IPS DF 6.9 (cell line): ENCODE measurements at regions not wholly inside any gene's neighbourhood (a gene's known extent, or its start where the extent isn't known, plus 50 kb on each side); places are given as distances from the start of the nearest gene placed in this dataset.

Experiments used
- DNase-seq: peaks from one replicate; pipeline ENCODE4 v3.0.0-alpha.2; 2013; ENCODE audit warnings: low read depth, low spot score
- H3K27ac ChIP-seq: one replicate; pipeline ENCODE4 v1.5.1; 2013; ENCODE audit warnings: low read length, control low read depth
- H3K27me3 ChIP-seq: 2 replicates; pipeline ENCODE4 v1.6.1; 2013; ENCODE audit warnings: mild to moderate bottlenecking, low read length; ENCODE audit not compliant: control insufficient read depth, insufficient read depth
- H3K36me3 ChIP-seq: 2 replicates; pipeline ENCODE4 v1.6.1; 2013; ENCODE audit warnings: low read length; ENCODE audit not compliant: control insufficient read depth, insufficient read depth
- H3K4me1 ChIP-seq: 2 replicates; pipeline ENCODE4 v1.6.1; 2013; ENCODE audit warnings: low read length; ENCODE audit not compliant: control insufficient read depth, insufficient read depth
- H3K4me3 ChIP-seq: 2 replicates; pipeline ENCODE4 v1.5.1; 2013; ENCODE audit warnings: mild to moderate bottlenecking, low read length
- H3K9me3 ChIP-seq: 2 replicates; pipeline ENCODE4 v1.6.1; 2013; ENCODE audit warnings: low read length, inconsistent platforms; ENCODE audit not compliant: control insufficient read depth, insufficient read depth
- WGBS: extraction: QIAGEN DNeasy Blood & Tissue Kit; methylation state at CpG from one replicate; pipeline ENCODE4 v1.1.7; 2013; ENCODE audit warnings: mixed read lengths, missing lambda C conversion rate; ENCODE audit not compliant: insufficient read length, insufficient coverage; 5-methylcytosine and 5-hydroxymethylcytosine counted together

- Histone ChIP-seq H3K27ac (no peak overlapping the region), H3K27me3 (no peaks in the 10 kb centered on the region), H3K4me1 (peaks cover 8% of the 10 kb centered on the region), H3K36me3 (no peaks in the 10 kb centered on the region), H3K4me3 (no peak overlapping the region), H3K9me3 (no peaks in the 10 kb centered on the region)
- no CpG with 5 or more reads among the region's 6 CpGs for WGBS
- DNase-seq, result no peak
These were observed 207.0 kb upstream of the MAP3K1 start for GRCh38 chr5:56608217-56608925.

DNA sequence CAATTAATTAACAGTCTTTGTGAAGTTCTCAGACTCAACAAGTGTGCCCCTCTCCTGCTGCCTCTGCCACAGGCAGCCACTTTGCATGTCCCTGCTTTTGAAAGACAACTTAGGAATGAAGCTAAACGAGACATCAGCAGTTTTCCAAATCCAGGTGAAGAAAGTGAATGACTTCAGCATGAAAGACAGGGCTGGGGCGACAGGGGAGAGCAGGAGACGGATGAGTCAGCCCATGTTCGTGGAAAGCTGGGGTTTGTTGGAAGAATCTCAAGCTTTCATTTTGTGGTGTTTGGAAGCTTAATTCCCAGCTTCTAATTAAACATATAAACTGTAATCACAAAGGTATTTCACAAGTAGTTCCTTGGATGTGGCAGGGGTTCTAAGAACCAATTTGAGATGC is 207.8 kb upstream of the MAP3K1 start:
- Histone ChIP-seq H3K27me3 (no peaks in the 10 kb centered on the region), H3K4me1 (peaks cover 8% of the 10 kb centered on the region), H3K27ac (no peak overlapping the region), H3K9me3 (no peaks in the 10 kb centered on the region), H3K4me3 (no peak overlapping the region), H3K36me3 (no peaks in the 10 kb centered on the region)
- WGBS, result no CpG with 5 or more reads among the region's 4 CpGs
- DNase-seq, result no peak

- WGBS, result no CpG with 5 or more reads among the region's 4 CpGs
- no peaks in the 10 kb centered on the region for H3K36me3 ChIP-seq
These were observed 208.3 kb upstream of the MAP3K1 start for GRCh38 chr5:56607074-56607473.

DNA sequence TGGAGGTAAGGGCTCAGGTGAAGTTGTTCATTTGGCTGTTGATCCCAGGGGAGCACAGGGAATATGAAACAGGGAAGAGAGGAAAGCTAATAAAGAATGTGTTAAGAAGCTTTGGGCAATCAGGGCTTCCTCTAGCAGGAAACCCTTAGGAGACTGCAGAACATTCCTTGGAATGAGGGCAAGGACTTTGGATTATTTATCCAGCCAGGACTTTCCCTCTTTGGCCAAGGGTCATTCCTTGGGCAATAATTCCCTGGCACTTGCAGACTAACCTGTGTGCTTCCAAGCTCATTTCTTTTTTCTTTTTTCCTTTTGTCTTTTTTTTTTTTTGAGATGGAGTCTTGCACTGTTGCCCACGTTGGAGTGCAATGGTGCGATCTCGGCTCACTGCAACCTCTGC is 209.2 kb upstream of the MAP3K1 start:
- H3K27me3 ChIP-seq, result no peaks in the 10 kb centered on the region
- DNase-seq, result no peak
- H3K36me3 ChIP-seq, result no peaks in the 10 kb centered on the region
- H3K4me1 ChIP-seq, result peaks cover 8% of the 10 kb centered on the region
- WGBS, result no CpG with 5 or more reads among the region's 3 CpGs
- no peak overlapping the region for H3K4me3 ChIP-seq
- no peak overlapping the region for H3K27ac ChIP-seq
- no peaks in the 10 kb centered on the region for H3K9me3 ChIP-seq

More at GRCh38 chr5:56607074-56607473, 208.3 kb upstream of the MAP3K1 start:
- peaks cover 8% of the 10 kb centered on the region for H3K4me1 ChIP-seq
- H3K27ac ChIP-seq, result no peak overlapping the region
- H3K9me3 ChIP-seq, result no peaks in the 10 kb centered on the region
- H3K27me3 ChIP-seq, result no peaks in the 10 kb centered on the region
- no peak overlapping the region for H3K4me3 ChIP-seq
- DNase-seq, result no peak

DNA sequence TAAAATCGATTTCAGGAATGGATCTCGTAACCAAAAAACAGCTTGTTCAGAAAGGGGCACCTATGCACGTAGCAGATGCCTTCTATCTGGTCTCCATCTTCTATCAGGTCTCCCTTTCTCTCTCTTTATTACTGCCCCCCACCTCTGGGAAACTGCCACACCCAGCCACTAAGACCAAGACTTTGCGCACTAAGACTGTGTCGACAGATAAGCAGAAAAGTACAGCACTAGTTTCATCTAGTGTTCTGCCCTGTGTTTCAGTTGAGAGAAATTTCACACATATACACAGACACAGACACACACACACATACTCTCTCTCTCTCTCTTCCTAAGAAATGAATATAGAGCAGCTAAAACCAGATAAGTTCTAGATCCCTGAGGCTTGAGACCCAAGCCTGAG is 210.1 kb upstream of the MAP3K1 start:
- WGBS, result no CpG with 5 or more reads among the region's 5 CpGs
- Histone ChIP-seq H3K27me3 (no peaks in the 10 kb centered on the region), H3K27ac (no peak overlapping the region), H3K4me1 (peaks cover 8% of the 10 kb centered on the region), H3K4me3 (no peak overlapping the region), H3K9me3 (no peaks in the 10 kb centered on the region), H3K36me3 (no peaks in the 10 kb centered on the region)
- no peak for DNase-seq

- Histone ChIP-seq H3K4me1 (no peaks in the 10 kb centered on the region), H3K36me3 (no peaks in the 10 kb centered on the region), H3K27ac (no peak overlapping the region), H3K9me3 (no peaks in the 10 kb centered on the region), H3K4me3 (no peak overlapping the region), H3K27me3 (no peaks in the 10 kb centered on the region)
- no CpG with 5 or more reads among the region's 3 CpGs for WGBS
- no peak for DNase-seq
These were observed 213.7 kb upstream of the MAP3K1 start for GRCh38 chr5:56601641-56602071.

GRCh38 chr5:56598941-56599340 is 216.4 kb upstream of the MAP3K1 start:
- H3K4me1 ChIP-seq, result no peaks in the 10 kb centered on the region
- H3K27ac ChIP-seq, result no peak overlapping the region
- H3K4me3 ChIP-seq, result no peak overlapping the region
- H3K36me3 ChIP-seq, result no peaks in the 10 kb centered on the region
- no peaks in the 10 kb centered on the region for H3K27me3 ChIP-seq
- no peak for DNase-seq
- H3K9me3 ChIP-seq, result no peaks in the 10 kb centered on the region

DNA sequence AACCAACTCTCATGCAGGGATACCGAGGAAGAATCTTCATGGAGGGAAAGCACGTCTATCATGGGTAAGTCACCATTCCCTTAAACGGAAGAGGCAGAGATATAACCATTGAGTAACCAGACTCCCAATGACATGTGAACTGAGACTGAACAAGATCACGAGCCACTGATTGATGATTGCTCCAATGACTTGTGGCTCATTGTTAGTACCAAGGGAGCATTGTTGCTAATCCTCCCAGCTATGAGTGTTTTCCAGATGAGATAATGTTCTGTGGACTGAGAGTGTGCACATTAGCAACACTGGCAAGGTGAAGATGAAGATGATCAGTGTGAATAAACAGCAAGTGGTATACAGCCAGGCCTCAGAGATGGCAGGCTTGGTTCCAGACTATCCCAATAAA is 219.2 kb upstream of the MAP3K1 start:
- Histone ChIP-seq H3K27me3 (no peaks in the 10 kb centered on the region), H3K36me3 (no peaks in the 10 kb centered on the region), H3K27ac (no peak overlapping the region), H3K4me1 (no peaks in the 10 kb centered on the region), H3K4me3 (no peak overlapping the region), H3K9me3 (no peaks in the 10 kb centered on the region)
- no peak for DNase-seq
- WGBS, result no CpG with 5 or more reads among the region's 4 CpGs

DNA sequence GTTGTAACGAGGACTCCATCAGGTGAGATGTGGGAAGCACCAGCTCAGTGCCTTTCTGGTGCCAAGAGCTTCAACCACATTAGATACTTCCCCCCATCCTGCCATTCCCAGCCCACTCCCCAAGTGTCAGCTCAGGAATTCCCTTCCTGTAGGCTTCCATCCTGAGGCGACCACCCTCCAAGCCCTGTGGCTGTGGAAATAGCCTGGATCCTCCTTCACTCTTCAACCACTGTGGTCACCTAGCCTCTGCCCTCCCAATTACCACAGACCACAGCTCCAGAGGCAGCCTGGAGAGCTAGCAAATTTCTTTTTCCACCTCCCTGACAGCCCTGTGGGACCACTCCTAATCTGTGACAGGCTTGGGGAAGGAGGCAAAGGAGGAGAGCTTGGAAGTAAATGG is 219.8 kb upstream of the MAP3K1 start:
- no CpG with 5 or more reads among the region's 2 CpGs for WGBS
- H3K27me3 ChIP-seq, result no peaks in the 10 kb centered on the region
- no peak overlapping the region for H3K4me3 ChIP-seq
- no peaks in the 10 kb centered on the region for H3K36me3 ChIP-seq
- H3K9me3 ChIP-seq, result no peaks in the 10 kb centered on the region
- H3K27ac ChIP-seq, result no peak overlapping the region
- DNase-seq, result no peak
- no peaks in the 10 kb centered on the region for H3K4me1 ChIP-seq

- Histone ChIP-seq H3K27ac (no peak overlapping the region), H3K4me1 (no peaks in the 10 kb centered on the region), H3K4me3 (no peak overlapping the region), H3K36me3 (no peaks in the 10 kb centered on the region), H3K27me3 (no peaks in the 10 kb centered on the region), H3K9me3 (no peaks in the 10 kb centered on the region)
- no peak for DNase-seq
- no CpG with 5 or more reads among the region's 3 CpGs for WGBS
These were observed 220.6 kb upstream of the MAP3K1 start for GRCh38 chr5:56594792-56595191.

DNA sequence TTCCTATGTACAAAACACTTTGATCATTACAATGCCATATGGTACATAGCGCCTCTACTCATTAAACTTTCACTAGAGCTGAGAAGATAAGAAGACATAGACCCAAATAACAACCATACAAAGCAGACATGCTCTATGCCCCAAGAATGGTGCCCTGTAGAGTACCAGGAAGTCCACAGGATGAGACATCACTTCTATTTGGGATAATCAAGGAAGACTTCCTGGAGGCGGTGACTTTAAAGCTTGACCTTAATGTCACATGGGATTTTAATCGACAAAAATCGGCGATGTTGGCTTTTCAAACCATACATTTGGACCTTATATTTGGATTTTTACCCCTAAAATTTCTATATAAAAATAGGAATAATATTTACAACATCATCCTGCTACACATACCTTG is 224.3 kb upstream of the MAP3K1 start:
- Histone ChIP-seq H3K9me3 (no peaks in the 10 kb centered on the region), H3K36me3 (no peaks in the 10 kb centered on the region), H3K4me1 (no peaks in the 10 kb centered on the region), H3K27ac (no peak overlapping the region), H3K4me3 (no peak overlapping the region), H3K27me3 (no peaks in the 10 kb centered on the region)
- DNase-seq, result no peak
- no CpG with 5 or more reads among the region's 5 CpGs for WGBS
